Neural progenitor cell (in vitro differentiated cells): ENCODE measurements at regions not wholly inside any gene's neighbourhood (a gene's known extent, or its start where the extent isn't known, plus 50 kb on each side); places are given as distances from the start of the nearest gene placed in this dataset.

Experiments used
- DNase-seq: peaks from one replicate; pipeline ENCODE4 v3.0.0-alpha.2; 2016; ENCODE audit warnings: low spot score
- H2AFZ ChIP-seq: fragments of 200-600 bp; sonication (generic); replicated peaks from 2 replicates; pipeline ENCODE4 v1.6.1; 2016; ENCODE audit warnings: antibody characterized with exemption
- H3F3A ChIP-seq: fragments of 200-600 bp; sonication (generic); 2 replicates; pipeline ENCODE4 v1.6.1; 2016; ENCODE audit warnings: antibody characterized with exemption, low read depth
- H3K27ac ChIP-seq: fragments of 200-600 bp; sonication (generic); 2 replicates; pipeline ENCODE4 v1.5.1; 2016; ENCODE audit warnings: mild to moderate bottlenecking
- H3K27me3 ChIP-seq: fragments of 200-600 bp; sonication (generic); 2 replicates; pipeline ENCODE4 v1.6.1; 2016; ENCODE audit warnings: mild to moderate bottlenecking, moderate library complexity
- H3K36me3 ChIP-seq: fragments of 200-600 bp; sonication (generic); 2 replicates; pipeline ENCODE4 v1.5.1; 2016
- H3K4me1 ChIP-seq: fragments of 200-600 bp; sonication (generic); 2 replicates; pipeline ENCODE4 v1.6.1; 2016; ENCODE audit warnings: mixed run types
- H3K4me2 ChIP-seq: fragments of 200-600 bp; sonication (generic); 2 replicates; pipeline ENCODE4 v1.6.1; 2016
- H3K4me3 ChIP-seq: fragments of 200-600 bp; sonication (generic); 2 replicates; pipeline ENCODE4 v1.5.1; 2016
- H3K79me2 ChIP-seq: fragments of 200-600 bp; sonication (generic); 2 replicates; pipeline ENCODE4 v1.6.1; 2016; ENCODE audit warnings: low read depth
- H3K9ac ChIP-seq: fragments of 200-600 bp; sonication (generic); 2 replicates; pipeline ENCODE4 v1.6.1; 2016
- H3K9me3 ChIP-seq: fragments of 200-600 bp; sonication (generic); 2 replicates; pipeline ENCODE4 v1.5.1; 2016; ENCODE audit warnings: low read depth
- H4K20me1 ChIP-seq: fragments of 200-600 bp; sonication (generic); 2 replicates; pipeline ENCODE4 v1.6.1; 2016; ENCODE audit warnings: low read depth
- H3K27ac Mint-ChIP-seq: 3 replicates; pipeline ENCODE4 v1.8.0; 2021; ENCODE audit warnings: mixed read lengths
- H3K27me3 Mint-ChIP-seq: 2 replicates; pipeline ENCODE4 v1.8.0; 2022; ENCODE audit warnings: low read depth, mild to moderate bottlenecking, inconsistent platforms, moderate library complexity, mixed read lengths; ENCODE audit not compliant: insufficient read depth
- H3K36me3 Mint-ChIP-seq: 3 replicates; pipeline ENCODE4 v1.8.0; 2021; ENCODE audit warnings: mixed read lengths
- H3K4me1 Mint-ChIP-seq: 3 replicates; pipeline ENCODE4 v1.8.0; 2021; ENCODE audit warnings: mixed read lengths
- H3K4me3 Mint-ChIP-seq: 3 replicates; pipeline ENCODE4 v1.8.0; 2021; ENCODE audit warnings: mild to moderate bottlenecking, moderate library complexity, mixed read lengths
- H3K9me3 Mint-ChIP-seq: 3 replicates; pipeline ENCODE4 v1.8.0; 2020; ENCODE audit warnings: mixed read lengths
- EZH2 ChIP-seq: fragments of 200-600 bp; sonication (generic); IDR thresholded peaks from 2 replicates; pipeline ENCODE4 v1.6.1; 2017; ENCODE audit warnings: antibody characterized with exemption, mild to moderate bottlenecking, moderate library complexity
- EZH2phosphoT487 ChIP-seq: fragments of 200-600 bp; sonication (generic); IDR thresholded peaks from 2 replicates; pipeline ENCODE4 v1.6.1; 2017; ENCODE audit warnings: antibody characterized with exemption
- TF ChIP-seq, protein P1 (sequence below): fragments of 200-600 bp; sonication (generic); IDR thresholded peaks from 2 replicates; pipeline ENCODE4 v1.5.1; 2017; ENCODE audit warnings: antibody characterized with exemption, mild to moderate bottlenecking

DNA sequence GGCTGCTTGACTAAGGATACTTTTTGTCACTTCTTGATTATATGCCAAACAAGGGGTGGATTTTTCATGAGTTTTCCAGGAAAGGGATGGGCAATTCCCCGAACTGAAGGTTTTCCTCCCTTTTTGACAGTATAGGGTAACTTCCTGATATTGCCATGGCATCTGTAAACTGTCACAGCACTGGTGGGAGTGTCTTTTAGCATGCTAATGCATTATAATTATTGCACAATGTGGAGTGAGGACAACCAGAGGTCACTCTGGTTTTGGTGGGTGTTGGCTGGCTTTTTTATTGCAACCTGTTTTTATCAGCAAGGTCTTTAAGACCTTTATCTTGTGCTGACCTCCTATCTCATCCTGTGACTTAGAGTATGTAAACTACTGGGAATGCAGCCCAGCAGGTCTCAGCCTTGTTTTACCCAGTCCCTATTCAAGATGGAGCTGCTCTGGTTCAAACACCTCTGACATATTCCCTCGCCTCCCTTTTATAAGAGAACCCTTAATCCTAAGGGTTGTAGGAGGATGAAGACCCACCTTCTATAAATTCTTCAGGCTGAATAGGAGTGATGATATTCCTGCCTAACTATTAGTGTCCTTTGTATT is 471.2 kb downstream of the ATP23 start:
- H2AFZ ChIP-seq, result no peak overlapping the region
- no peaks in the 10 kb centered on the region for H3K9me3 ChIP-seq
- H3K9ac ChIP-seq, result no peak overlapping the region
- no peaks in the 10 kb centered on the region for H3K9me3 Mint-ChIP-seq
- TF ChIP-seq EZH2, result no peak
- no peak for TF ChIP-seq EZH2phosphoT487
- TF ChIP-seq, protein P1, sequence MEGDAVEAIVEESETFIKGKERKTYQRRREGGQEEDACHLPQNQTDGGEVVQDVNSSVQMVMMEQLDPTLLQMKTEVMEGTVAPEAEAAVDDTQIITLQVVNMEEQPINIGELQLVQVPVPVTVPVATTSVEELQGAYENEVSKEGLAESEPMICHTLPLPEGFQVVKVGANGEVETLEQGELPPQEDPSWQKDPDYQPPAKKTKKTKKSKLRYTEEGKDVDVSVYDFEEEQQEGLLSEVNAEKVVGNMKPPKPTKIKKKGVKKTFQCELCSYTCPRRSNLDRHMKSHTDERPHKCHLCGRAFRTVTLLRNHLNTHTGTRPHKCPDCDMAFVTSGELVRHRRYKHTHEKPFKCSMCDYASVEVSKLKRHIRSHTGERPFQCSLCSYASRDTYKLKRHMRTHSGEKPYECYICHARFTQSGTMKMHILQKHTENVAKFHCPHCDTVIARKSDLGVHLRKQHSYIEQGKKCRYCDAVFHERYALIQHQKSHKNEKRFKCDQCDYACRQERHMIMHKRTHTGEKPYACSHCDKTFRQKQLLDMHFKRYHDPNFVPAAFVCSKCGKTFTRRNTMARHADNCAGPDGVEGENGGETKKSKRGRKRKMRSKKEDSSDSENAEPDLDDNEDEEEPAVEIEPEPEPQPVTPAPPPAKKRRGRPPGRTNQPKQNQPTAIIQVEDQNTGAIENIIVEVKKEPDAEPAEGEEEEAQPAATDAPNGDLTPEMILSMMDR, result no peak
- peaks cover 6% of the 10 kb centered on the region for H3K4me1 Mint-ChIP-seq
- H3K27me3 Mint-ChIP-seq, result peaks cover 3% of the 10 kb centered on the region
- no peak overlapping the region for H3K27ac ChIP-seq
- no peak overlapping the region for H3K4me2 ChIP-seq
- H3K27ac Mint-ChIP-seq, result no peak overlapping the region
- no peak for DNase-seq
- no peaks in the 10 kb centered on the region for H3K79me2 ChIP-seq
- no peak overlapping the region for H3K4me3 ChIP-seq
- H3K36me3 Mint-ChIP-seq, result no peaks in the 10 kb centered on the region
- peaks cover 19% of the 10 kb centered on the region for H3K4me1 ChIP-seq
- H3K27me3 ChIP-seq, result no peaks in the 10 kb centered on the region
- no peaks in the 10 kb centered on the region for H4K20me1 ChIP-seq
- no peaks in the 10 kb centered on the region for H3K36me3 ChIP-seq
- H3K4me3 Mint-ChIP-seq, result no peak overlapping the region
- H3F3A ChIP-seq, result no peaks in the 10 kb centered on the region

DNA sequence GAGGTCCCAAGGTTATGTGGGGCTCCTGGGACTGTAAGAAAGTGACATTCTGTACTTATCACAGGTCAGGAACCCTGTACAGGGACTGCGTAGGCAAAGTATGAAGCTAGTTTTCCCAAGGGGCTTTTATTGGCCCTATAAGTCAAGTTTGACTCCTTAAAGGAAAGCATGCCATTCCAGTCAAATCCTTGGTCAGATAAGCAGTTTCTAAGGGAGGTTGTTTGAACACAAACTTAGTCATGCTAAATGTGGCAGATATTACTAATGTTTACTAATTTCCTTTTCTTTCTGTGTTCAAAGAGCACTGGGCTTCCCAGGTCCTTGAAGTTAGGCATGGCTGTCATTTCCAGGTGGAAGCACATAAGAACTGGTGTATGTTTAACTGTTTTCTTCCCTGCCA is 472.4 kb downstream of the ATP23 start:
- no peaks in the 10 kb centered on the region for H3K36me3 Mint-ChIP-seq
- no peak overlapping the region for H3K27ac ChIP-seq

DNA sequence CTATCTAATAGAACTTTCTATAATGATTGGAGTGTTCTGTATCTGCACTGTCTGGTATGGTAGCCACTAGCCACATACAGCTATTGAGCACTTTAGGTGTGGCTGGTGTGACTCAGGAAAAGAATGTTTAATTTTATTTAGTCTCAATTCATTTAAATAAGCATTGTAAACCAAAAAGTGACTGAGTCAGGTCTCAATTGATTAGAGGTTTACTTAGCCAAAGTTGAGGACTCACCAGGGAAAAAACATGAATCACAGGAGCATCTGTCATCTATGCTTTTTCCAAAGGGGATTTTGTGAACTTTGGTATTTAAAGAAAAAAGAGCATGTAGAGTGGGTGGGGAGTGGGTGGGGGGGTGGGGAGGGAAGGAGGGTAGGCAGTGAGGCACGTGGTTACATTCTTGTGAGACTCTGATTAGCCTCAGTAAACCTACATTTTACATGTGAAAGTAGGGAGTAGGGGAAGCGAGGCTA is 473.1 kb downstream of the ATP23 start:
- DNase-seq, result no peak
- TF ChIP-seq, protein P1, result no peak
- Mint-ChIP-seq H3K27ac (no peak overlapping the region), H3K4me3 (no peak overlapping the region), H3K27me3 (peaks cover 6% of the 10 kb centered on the region), H3K9me3 (no peaks in the 10 kb centered on the region), H3K4me1 (peaks cover 6% of the 10 kb centered on the region), H3K36me3 (no peaks in the 10 kb centered on the region)
- H4K20me1 ChIP-seq, result no peaks in the 10 kb centered on the region
- no peak overlapping the region for H2AFZ ChIP-seq
- H3K9ac ChIP-seq, result no peak overlapping the region
- no peaks in the 10 kb centered on the region for H3F3A ChIP-seq
- peaks cover 19% of the 10 kb centered on the region for H3K4me1 ChIP-seq
- no peaks in the 10 kb centered on the region for H3K36me3 ChIP-seq
- no peaks in the 10 kb centered on the region for H3K9me3 ChIP-seq
- no peak overlapping the region for H3K27ac ChIP-seq
- no peaks in the 10 kb centered on the region for H3K27me3 ChIP-seq
- no peaks in the 10 kb centered on the region for H3K79me2 ChIP-seq
- no peak overlapping the region for H3K4me2 ChIP-seq
- H3K4me3 ChIP-seq, result no peak overlapping the region

More for the DNA sequence above, 472.4 kb downstream of the ATP23 start:
- peaks cover 3% of the 10 kb centered on the region for H3K27me3 Mint-ChIP-seq
- Histone ChIP-seq H3K79me2 (no peaks in the 10 kb centered on the region), H3F3A (no peaks in the 10 kb centered on the region), H3K36me3 (no peaks in the 10 kb centered on the region), H3K4me3 (no peak overlapping the region), H4K20me1 (no peaks in the 10 kb centered on the region), H3K9me3 (no peaks in the 10 kb centered on the region), H3K4me1 (peaks cover 19% of the 10 kb centered on the region), H2AFZ (no peak overlapping the region), H3K9ac (no peak overlapping the region), H3K4me2 (no peak overlapping the region), H3K27me3 (no peaks in the 10 kb centered on the region)
- H3K4me1 Mint-ChIP-seq, result peaks cover 6% of the 10 kb centered on the region
- no peak for DNase-seq
- TF ChIP-seq EZH2 (no peak), EZH2phosphoT487 (no peak)
- TF ChIP-seq, protein P1, result no peak
- H3K4me3 Mint-ChIP-seq, result no peak overlapping the region
- no peak overlapping the region for H3K27ac Mint-ChIP-seq
- H3K9me3 Mint-ChIP-seq, result no peaks in the 10 kb centered on the region
